ENCODE measurements at regions not wholly inside any gene's neighbourhood (a gene's known extent, or its start where the extent isn't known, plus 50 kb on each side); places are given as distances from the start of the nearest gene placed in this dataset.

GRCh38 chr4:155430895-155431795 lies 54.4 kb upstream of the MAP9 start:
- Mint-ChIP-seq H3K27me3 (peaks cover 5% of the 10 kb centered on the region), H3K9me3 (peaks cover 2% of the 10 kb centered on the region), H3K4me3 (no peak overlapping the region), H3K27ac (no peak overlapping the region), H3K4me1 (no peaks in the 10 kb centered on the region), H3K36me3 (ENCODE audit: low read depth) (no peaks in the 10 kb centered on the region)
- ChIA-PET CTCF (no interaction called here), POLR2A (no interaction called here)
- ATAC-seq (ENCODE audit: low read depth) (no peak), DNase-seq (no peak)
- TF ChIP-seq, protein P1, sequence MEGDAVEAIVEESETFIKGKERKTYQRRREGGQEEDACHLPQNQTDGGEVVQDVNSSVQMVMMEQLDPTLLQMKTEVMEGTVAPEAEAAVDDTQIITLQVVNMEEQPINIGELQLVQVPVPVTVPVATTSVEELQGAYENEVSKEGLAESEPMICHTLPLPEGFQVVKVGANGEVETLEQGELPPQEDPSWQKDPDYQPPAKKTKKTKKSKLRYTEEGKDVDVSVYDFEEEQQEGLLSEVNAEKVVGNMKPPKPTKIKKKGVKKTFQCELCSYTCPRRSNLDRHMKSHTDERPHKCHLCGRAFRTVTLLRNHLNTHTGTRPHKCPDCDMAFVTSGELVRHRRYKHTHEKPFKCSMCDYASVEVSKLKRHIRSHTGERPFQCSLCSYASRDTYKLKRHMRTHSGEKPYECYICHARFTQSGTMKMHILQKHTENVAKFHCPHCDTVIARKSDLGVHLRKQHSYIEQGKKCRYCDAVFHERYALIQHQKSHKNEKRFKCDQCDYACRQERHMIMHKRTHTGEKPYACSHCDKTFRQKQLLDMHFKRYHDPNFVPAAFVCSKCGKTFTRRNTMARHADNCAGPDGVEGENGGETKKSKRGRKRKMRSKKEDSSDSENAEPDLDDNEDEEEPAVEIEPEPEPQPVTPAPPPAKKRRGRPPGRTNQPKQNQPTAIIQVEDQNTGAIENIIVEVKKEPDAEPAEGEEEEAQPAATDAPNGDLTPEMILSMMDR (IDR thresholded peaks at IDR 0.05) = no peak
- intact Hi-C loops (cut with micrococcal nuclease) = no loop called here

DNA sequence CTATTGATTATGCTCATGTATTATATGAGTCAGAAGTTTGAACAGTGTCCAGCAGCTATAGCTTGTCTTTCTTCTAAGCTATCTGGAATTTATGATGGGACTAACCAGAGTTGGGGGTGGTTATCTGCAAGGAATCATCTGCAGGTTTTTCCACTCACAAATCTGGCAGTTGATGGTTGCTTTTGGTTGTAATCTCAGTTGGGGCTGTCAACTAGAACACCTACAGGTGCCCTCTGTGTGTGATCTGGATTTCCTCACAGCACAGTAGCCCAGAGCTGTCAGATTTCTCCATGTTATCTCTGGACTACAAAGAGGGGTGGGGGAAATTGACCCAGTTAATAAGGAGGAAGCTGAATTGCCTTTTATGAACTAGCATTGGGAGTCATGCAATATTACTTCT lies 51.4 kb upstream of the MAP9 start:
- Mint-ChIP-seq H3K36me3 (ENCODE audit: low read depth) (no peaks in the 10 kb centered on the region), H3K4me1 (no peaks in the 10 kb centered on the region), H3K9me3 (peaks cover 2% of the 10 kb centered on the region), H3K27ac (no peak overlapping the region), H3K4me3 (no peak overlapping the region), H3K27me3 (peaks cover 6% of the 10 kb centered on the region)
- DNase-seq (no peak), ATAC-seq (ENCODE audit: low read depth) (no peak)
- intact Hi-C loops (cut with micrococcal nuclease) = no loop called here
- POLR2A ChIA-PET = no interaction called here
- TF ChIP-seq, protein P1 (IDR thresholded peaks at IDR 0.05) = no peak
- CTCF ChIA-PET = no interaction called here

- Mint-ChIP-seq H3K36me3 (ENCODE audit: low read depth) (no peaks in the 10 kb centered on the region), H3K27me3 (peaks cover 6% of the 10 kb centered on the region), H3K9me3 (peaks cover 2% of the 10 kb centered on the region), H3K27ac (no peak overlapping the region), H3K4me1 (no peaks in the 10 kb centered on the region), H3K4me3 (no peak overlapping the region)
- ATAC-seq (ENCODE audit: low read depth) (no peak), DNase-seq (no peak)
- TF ChIP-seq, protein P1 (IDR thresholded peaks at IDR 0.05) = no peak
- intact Hi-C loops (cut with micrococcal nuclease) = no loop called here
- ChIA-PET POLR2A (no interaction called here), CTCF (no interaction called here)
Observed at GRCh38 chr4:155426953-155427352, 50.2 kb upstream of the MAP9 start.
